ENCODE measurements at regions not wholly inside any gene's neighbourhood (a gene's known extent, or its start where the extent isn't known, plus 50 kb on each side); places are given as distances from the start of the nearest gene placed in this dataset.
"Not testable (repeated sequence)": the region's sequence is repeated elsewhere in the genome, so short reads cannot be mapped to it uniquely, and the experiment has no call there.

- no peak for FAIRE-seq
- TF ChIP-seq CTCF (IDR thresholded peaks at IDR 0.05; ENCODE audit: insufficient read depth, missing control alignments) = no peak
- DNase-seq (ENCODE audit: insufficient read length, low spot score) = no peak
Measured at GRCh38 chr13:76596216-76596615, 290.0 kb downstream of the KCTD12 start.

GRCh38 chr13:76594435-76594834 is 291.8 kb downstream of the KCTD12 start:
- FAIRE-seq (no peak), DNase-seq (ENCODE audit: insufficient read length, low spot score) (no peak)
- no peak for TF ChIP-seq CTCF (IDR thresholded peaks at IDR 0.05; ENCODE audit: insufficient read depth, missing control alignments)

- no peak for TF ChIP-seq CTCF (IDR thresholded peaks at IDR 0.05; ENCODE audit: insufficient read depth, missing control alignments)
- FAIRE-seq (no peak), DNase-seq (ENCODE audit: insufficient read length, low spot score) (no peak)
Measured at GRCh38 chr13:76586842-76587241, 299.4 kb downstream of the KCTD12 start.

GRCh38 chr13:76579701-76580100 is 306.5 kb downstream of the KCTD12 start:
- no peak for DNase-seq (ENCODE audit: insufficient read length, low spot score)
- TF ChIP-seq CTCF (IDR thresholded peaks at IDR 0.05; ENCODE audit: insufficient read depth, missing control alignments) = no peak

GRCh38 chr13:76575634-76576033 is 310.6 kb downstream of the KCTD12 start:
- DNase-seq (ENCODE audit: insufficient read length, low spot score); FAIRE-seq: not testable (repeated sequence)

More at GRCh38 chr13:76579701-76580100, 306.5 kb downstream of the KCTD12 start:
- no peak for FAIRE-seq

GRCh38 chr13:76570510-76570971 is 315.7 kb downstream of the KCTD12 start:
- no peak for DNase-seq (ENCODE audit: insufficient read length, low spot score)

GRCh38 chr13:76556627-76557026 is 329.6 kb downstream of the KCTD12 start:
- TF ChIP-seq CTCF (IDR thresholded peaks at IDR 0.05; ENCODE audit: insufficient read depth, missing control alignments) = no peak
- DNase-seq (ENCODE audit: insufficient read length, low spot score) (no peak), FAIRE-seq (no peak)

More at GRCh38 chr13:76570510-76570971, 315.7 kb downstream of the KCTD12 start:
- no peak for FAIRE-seq
- no peak for TF ChIP-seq CTCF (IDR thresholded peaks at IDR 0.05; ENCODE audit: insufficient read depth, missing control alignments)

- no peak for FAIRE-seq
- DNase-seq (ENCODE audit: insufficient read length, low spot score) = no peak
- no peak for TF ChIP-seq CTCF (IDR thresholded peaks at IDR 0.05; ENCODE audit: insufficient read depth, missing control alignments)
Measured at GRCh38 chr13:76552807-76553206, 333.4 kb downstream of the KCTD12 start.
